Stimulated activated CD8-positive, alpha-beta memory T cell treated with anti-CD3 and anti-CD28 coated beads, Interleukin-7, amount 100 ng/mL, for 4 hours (primary cell): ENCODE measurements at regions not wholly inside any gene's neighbourhood (a gene's known extent, or its start where the extent isn't known, plus 50 kb on each side); places are given as distances from the start of the nearest gene placed in this dataset.
"Not testable (repeated sequence)": the region's sequence is repeated elsewhere in the genome, so short reads cannot be mapped to it uniquely, and the experiment has no call there.

ENCODE experiments used
- DNase-seq, 2 donors: peaks; one replicate each; pipeline ENCODE4 v3.0.0-alpha.2; 2020; ENCODE audit warnings: low read depth in 2 of 2

DNA sequence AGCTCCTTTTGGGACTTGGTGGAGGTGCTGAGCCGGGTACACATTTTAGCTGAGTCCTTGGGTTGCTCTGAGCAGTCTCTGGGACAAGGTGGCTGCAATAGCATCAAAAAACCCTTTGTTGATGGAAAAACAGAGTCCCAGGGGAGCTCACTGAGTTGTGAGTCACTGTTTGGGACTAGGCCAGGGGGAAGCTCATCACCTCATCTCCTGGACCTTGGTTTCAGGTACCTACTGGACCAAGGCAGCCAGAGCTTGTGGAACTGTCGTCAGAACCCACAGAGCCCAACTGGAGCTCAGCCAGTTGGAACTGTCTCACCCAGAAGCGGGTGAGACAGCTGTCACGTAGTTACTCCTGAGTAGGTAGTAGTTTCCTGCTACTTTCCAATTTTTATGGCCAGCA is 146.7 kb downstream of the HLX start:
- DNase-seq, result no peak

- DNase-seq, result no peak
Observed at GRCh38 chr1:221029981-221030649, 150.9 kb downstream of the HLX start.

DNA sequence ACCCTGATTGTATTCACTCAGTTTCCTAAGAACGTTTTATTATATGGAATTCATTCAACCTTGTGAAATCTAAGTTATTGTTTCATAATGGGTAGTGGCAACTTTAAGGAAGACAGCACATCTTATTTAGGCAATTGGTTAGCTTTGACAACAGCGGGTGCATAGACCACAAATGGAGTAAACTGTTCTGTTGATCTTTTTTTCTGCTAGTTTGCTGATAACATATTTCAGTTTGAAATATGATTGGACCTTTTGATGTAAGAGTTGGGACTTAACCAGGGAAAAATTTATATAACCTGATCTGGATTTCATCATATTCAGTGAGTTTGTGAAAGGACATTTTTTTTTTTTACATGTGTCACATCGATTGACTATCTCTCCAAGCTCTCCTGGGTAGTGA is 151.7 kb downstream of the HLX start:
- no peak for DNase-seq

GRCh38 chr1:221031458-221032203 is 152.4 kb downstream of the HLX start:
- DNase-seq, result no peak

- DNase-seq, result no peak
Observed at GRCh38 chr1:221032204-221032585, 153.0 kb downstream of the HLX start.

DNA sequence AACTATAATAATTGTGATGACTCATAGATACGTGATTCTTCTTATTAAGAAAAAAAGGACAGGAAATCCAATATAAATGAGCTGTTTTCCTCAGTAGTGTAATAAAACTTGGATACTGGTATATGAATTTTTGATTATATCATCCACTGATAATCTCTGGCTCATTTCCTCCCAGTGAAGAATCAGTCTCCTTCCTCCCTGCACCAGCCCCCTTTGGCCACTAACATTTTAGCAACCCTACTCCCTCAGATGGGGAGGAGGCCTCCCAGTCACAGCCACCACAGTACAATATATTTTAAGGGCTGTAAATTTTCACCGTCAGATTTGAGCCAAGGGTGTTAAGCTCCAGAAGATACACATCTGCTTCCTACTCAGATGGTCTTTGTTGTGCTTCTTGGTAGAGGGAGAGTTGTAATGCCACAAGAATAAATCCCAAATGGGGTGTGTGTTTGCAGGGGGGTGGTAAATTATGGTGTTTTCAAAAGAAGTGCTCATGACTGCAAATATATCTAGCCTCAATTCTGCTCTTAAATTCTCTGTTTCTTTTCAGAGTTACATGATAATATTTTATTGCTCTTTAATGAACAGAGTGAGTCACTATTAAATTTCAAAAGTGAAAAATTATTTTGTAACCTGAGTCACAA is 153.5 kb downstream of the HLX start:
- DNase-seq, result no peak

GRCh38 chr1:221035662-221036153 is 156.5 kb downstream of the HLX start:
- DNase-seq, result no peak

GRCh38 chr1:221039616-221040015 is 160.4 kb downstream of the HLX start:
- no peak for DNase-seq

DNA sequence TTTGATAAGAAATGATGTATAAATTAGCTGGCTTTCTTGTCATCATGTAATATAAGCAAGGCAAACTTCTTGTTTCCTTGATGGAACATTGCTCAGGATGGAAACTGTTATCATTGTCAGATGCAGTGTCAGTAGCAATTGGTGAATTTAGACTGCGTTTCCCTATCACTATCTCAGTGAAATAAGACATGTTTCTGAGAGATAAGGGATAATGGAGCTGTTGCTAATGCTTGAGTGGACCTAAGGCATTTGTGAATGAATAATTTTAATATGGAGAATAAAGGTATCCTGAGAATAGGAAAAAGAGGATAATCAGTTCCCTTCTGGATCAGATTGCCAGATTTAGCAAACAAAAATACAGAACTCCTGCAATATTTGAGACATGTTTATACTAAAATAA is 160.9 kb downstream of the HLX start:
- no peak for DNase-seq

- no peak for DNase-seq
Observed at GRCh38 chr1:221040691-221041285, 161.5 kb downstream of the HLX start.

DNA sequence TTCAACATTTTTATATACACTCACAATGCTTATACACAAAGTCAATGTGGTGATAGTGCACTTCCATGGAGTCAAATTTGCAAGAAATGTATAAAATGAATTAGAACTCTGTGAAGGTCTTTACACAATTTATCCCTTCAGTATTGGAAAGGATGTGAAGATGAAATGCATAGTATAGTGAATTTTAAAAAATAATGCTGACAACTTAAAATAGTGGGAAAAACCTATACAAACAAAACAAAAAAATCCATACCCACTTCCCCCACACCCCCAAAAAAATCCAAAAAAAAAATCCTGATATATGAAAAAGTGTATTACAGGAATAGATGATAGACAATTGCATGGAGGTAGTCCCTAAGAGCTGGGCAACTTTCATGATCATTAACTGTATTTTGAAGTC is 165.3 kb downstream of the HLX start:
- DNase-seq, result no peak

- no peak for DNase-seq
Observed at GRCh38 chr1:221045151-221045550, 165.9 kb downstream of the HLX start.

DNA sequence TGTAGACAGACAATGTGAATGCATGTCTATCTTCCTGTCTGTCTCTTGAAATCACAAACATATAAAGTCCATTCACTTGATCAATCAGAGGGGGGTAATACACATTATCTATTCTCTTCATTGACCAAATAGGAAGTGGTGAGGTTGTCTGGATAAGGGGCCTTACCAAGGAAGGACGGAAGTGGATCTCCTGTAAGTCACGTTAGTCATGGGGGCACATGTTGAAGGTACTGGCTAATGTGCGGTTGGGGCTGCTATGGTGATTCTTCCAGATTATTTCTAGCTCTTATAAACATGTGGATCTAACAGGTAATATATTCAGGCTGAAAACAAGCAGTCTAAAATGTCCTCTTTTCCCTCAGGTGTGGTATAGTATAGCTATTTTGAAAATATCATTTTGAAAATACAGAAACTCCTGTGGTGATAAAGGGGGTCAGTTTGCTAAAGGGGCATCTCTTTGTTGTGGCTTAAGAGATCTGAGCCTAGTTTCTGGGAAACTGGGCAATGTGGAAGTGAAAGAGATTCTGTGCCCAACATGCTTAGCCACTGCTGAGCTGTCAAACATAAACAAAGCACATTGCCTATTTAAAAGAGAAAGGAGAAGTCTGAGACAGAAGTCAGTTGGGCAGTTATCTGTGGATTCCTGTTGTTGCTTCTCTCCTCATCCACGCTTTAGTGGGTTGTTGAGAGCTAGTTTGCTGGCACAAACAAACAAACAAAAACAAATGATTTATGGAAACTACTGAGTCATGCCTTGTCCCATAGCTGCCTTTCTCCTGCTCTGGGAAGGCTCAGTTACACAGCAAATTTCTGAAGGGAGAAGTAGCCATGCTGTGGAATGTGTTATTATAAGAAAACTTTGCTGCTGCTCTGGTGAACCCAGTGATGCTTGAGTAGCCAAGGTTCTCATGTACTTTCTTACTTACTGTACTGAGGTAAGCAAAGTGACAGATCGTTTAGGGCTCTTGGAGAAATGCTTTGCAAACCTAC is 166.9 kb downstream of the HLX start:
- DNase-seq, result no peak

DNA sequence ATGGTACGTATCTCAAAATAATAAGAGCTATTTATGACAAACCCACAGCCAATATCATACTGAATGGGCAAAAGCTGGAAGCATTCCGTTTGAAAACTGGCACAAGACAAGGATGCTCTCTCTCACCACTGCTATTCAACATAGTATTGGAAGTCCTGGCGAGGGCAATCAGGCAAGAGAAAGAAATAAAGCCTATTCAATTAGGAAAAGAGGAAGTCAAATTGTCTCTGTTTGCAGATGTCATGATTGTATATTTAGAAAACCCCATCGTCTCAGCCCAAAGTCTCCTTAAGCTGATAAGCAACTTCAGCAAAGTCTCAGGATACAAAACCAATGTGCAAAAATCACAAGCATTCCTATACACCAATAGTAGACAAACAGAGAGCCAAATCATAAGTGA is 172.1 kb downstream of the HLX start:
- DNase-seq, result not testable (repeated sequence)

DNA sequence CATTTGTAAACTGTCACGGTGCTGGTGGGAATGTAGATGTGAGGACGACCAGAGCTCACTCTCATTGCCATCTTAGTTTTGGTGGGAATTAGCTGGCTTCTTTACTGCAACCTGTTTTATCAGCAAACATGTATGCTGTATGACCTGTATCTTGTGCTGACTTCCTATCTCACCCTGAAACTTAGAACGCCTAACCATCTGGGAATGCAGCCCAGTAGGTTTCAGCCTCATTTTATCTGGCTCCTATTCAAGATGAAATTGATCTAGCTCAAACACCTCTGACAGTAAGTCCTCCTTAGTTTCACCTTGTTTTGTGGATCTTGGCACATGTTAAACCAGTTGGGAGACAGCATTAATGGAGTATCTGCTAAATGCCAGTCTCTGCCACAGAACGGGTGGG is 174.6 kb downstream of the HLX start:
- DNase-seq, result no peak

DNA sequence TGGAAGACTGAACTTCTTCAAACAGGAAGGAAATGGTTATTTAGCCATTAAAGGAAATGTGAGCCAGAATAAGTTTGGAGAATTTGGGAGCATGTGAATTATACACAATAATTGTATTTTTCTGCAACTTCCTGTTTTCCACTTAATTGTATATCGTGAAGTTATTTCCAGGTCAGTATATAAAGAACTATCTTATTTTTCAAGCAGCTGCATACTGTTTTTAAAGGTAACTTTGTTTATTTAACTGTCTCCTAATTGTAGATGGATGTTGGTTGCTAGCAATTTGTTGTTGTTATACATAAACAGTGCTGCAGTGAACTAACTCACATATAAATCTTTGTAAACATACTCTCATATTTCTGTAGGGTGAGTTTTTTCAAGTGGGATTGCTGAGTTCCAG is 180.3 kb downstream of the HLX start:
- DNase-seq, result no peak

GRCh38 chr1:221063651-221064050 is 184.4 kb downstream of the HLX start:
- DNase-seq, result no peak

- no peak for DNase-seq
Observed at GRCh38 chr1:221066351-221067001, 187.2 kb downstream of the HLX start.

DNA sequence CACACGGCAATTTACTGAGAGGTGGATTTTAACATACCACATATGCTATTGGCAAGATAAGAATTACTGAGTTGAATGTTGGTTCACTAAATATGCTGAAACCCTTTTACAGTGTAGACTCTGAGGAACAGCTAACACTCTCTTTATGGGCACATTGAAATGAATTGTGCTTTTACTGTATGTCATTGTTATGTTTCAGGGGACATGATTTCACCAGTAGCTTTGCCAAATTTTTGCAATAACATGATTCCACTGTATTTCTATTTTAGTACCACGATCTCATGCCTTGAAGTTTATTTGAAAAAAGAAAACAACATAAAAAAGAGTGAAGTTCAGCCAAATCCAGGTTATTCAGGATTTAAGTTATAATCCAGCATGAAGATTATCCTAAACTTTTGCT is 188.5 kb downstream of the HLX start:
- no peak for DNase-seq

GRCh38 chr1:221069178-221069903 is 190.1 kb downstream of the HLX start:
- no peak for DNase-seq
